ENCODE measurements at regions not wholly inside any gene's neighbourhood (a gene's known extent, or its start where the extent isn't known, plus 50 kb on each side); places are given as distances from the start of the nearest gene placed in this dataset.

GRCh38 chr11:92682136-92682535 is 287.3 kb upstream of the MTNR1B start:
- TF ChIP-seq POLR2AphosphoS5 (IDR thresholded peaks at IDR 0.05) = no peak
- no peak for TF ChIP-seq CTCF (IDR thresholded peaks at IDR 0.05; ENCODE audit: poor library complexity, severe bottlenecking)
- no peak for TF ChIP-seq EP300 (conservative IDR thresholded peaks at IDR 0.05; ENCODE audit: poor library complexity, severe bottlenecking)
- TF ChIP-seq MXI1 (conservative IDR thresholded peaks at IDR 0.05; ENCODE audit: poor library complexity, severe bottlenecking) = no peak
- no peak for TF ChIP-seq EZH2 (IDR thresholded peaks at IDR 0.05; ENCODE audit: borderline replicate concordance, insufficient read depth, low read length, poor library complexity, severe bottlenecking)

Measured in neural cell (in vitro differentiated cells).